ENCODE measurements at regions not wholly inside any gene's neighbourhood (a gene's known extent, or its start where the extent isn't known, plus 50 kb on each side); places are given as distances from the start of the nearest gene placed in this dataset.

DNA sequence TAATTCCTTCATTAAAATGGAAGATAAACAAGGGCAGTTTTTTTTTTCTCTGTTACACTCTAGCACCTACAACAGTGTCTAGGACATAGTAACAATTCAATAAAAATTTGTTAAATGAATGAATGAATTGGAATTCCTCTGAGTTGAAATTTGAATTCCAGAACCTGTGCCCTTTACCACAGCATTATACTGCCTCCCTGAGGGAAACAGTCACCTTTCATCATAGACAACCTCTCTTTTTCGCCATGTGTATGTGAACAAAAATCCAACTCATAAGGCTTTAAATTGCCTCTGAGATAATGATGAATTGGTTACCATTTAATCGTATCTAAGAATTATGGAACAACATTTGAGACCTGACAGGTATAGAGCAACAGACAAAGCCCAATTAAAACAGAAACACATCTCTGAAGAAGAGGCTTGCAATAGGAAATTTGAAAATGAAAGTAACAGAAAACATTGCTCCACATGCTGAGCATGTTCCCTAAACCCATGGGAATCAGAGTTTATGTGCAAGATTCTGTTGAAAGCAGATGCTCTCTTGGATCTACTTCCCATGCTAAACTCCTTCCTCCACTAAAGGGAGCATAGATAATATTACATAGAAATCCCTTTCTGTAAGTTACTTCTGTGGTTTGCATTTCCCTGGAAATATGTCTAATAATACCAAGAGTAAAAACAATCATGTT lies 657.8 kb downstream of the GALC start:
- no peak for TF ChIP-seq POLR2A (IDR thresholded peaks at IDR 0.05)
- TF ChIP-seq, protein P1, sequence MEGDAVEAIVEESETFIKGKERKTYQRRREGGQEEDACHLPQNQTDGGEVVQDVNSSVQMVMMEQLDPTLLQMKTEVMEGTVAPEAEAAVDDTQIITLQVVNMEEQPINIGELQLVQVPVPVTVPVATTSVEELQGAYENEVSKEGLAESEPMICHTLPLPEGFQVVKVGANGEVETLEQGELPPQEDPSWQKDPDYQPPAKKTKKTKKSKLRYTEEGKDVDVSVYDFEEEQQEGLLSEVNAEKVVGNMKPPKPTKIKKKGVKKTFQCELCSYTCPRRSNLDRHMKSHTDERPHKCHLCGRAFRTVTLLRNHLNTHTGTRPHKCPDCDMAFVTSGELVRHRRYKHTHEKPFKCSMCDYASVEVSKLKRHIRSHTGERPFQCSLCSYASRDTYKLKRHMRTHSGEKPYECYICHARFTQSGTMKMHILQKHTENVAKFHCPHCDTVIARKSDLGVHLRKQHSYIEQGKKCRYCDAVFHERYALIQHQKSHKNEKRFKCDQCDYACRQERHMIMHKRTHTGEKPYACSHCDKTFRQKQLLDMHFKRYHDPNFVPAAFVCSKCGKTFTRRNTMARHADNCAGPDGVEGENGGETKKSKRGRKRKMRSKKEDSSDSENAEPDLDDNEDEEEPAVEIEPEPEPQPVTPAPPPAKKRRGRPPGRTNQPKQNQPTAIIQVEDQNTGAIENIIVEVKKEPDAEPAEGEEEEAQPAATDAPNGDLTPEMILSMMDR (IDR thresholded peaks at IDR 0.05), result no peak

Data from esophagus squamous epithelium (tissue), 4 donors.